ENCODE measurements at regions not wholly inside any gene's neighbourhood (a gene's known extent, or its start where the extent isn't known, plus 50 kb on each side); places are given as distances from the start of the nearest gene placed in this dataset.
A peak's percentile ranks its signal among the peaks of the same experiment; 100 is the strongest.

- TF ChIP-seq CTCF (IDR thresholded peaks at IDR 0.05) = no peak
- Histone ChIP-seq H3K36me3 (ENCODE audit: control insufficient read depth, insufficient read depth, low read length) (no peaks in the 10 kb centered on the region), H3K4me1 (peaks cover 11% of the 10 kb centered on the region)
These were observed 67.6 kb upstream of the ARHGEF3 start for GRCh38 chr3:56869157-56869889.

GRCh38 chr3:56868706-56869105 lies 67.0 kb upstream of the ARHGEF3 start:
- Histone ChIP-seq H3K27me3 (ENCODE audit: control insufficient read depth, insufficient read depth, low read length) (no peaks in the 10 kb centered on the region), H3K4me3 (ENCODE audit: low read depth, low read length) (no peak overlapping the region), H3K9me3 (ENCODE audit: control insufficient read depth, low read length) (no peaks in the 10 kb centered on the region), H2AFZ (no peak overlapping the region), H3K79me2 (no peaks in the 10 kb centered on the region), H3K9ac (no peak overlapping the region), H3K27ac (no peak overlapping the region), H3K36me3 (ENCODE audit: control insufficient read depth, insufficient read depth, low read length) (no peaks in the 10 kb centered on the region), H3K4me2 (ENCODE audit: low read length) (peak overlapping the region; percentile 49), H3K4me1 (peaks cover 7% of the 10 kb centered on the region)
- no peak for TF ChIP-seq CTCF (IDR thresholded peaks at IDR 0.05)

More at GRCh38 chr3:56869157-56869889, 67.6 kb upstream of the ARHGEF3 start:
- H3K4me2 ChIP-seq (ENCODE audit: low read length) = peak overlapping the region; percentile 49
- no peaks in the 10 kb centered on the region for H3K79me2 ChIP-seq
- no peak overlapping the region for H3K27ac ChIP-seq
- H3K27me3 ChIP-seq (ENCODE audit: control insufficient read depth, insufficient read depth, low read length) = no peaks in the 10 kb centered on the region
- H3K9me3 ChIP-seq (ENCODE audit: control insufficient read depth, low read length) = no peaks in the 10 kb centered on the region
- no peak overlapping the region for H3K4me3 ChIP-seq (ENCODE audit: low read depth, low read length)
- H3K9ac ChIP-seq = no peak overlapping the region
- no peak overlapping the region for H2AFZ ChIP-seq

GRCh38 chr3:56867671-56868070 lies 65.9 kb upstream of the ARHGEF3 start:
- no peak overlapping the region for H3K9ac ChIP-seq
- H3K4me3 ChIP-seq (ENCODE audit: low read depth, low read length) = no peak overlapping the region
- H3K79me2 ChIP-seq = no peaks in the 10 kb centered on the region
- H3K9me3 ChIP-seq (ENCODE audit: control insufficient read depth, low read length) = no peaks in the 10 kb centered on the region
- no peaks in the 10 kb centered on the region for H3K27me3 ChIP-seq (ENCODE audit: control insufficient read depth, insufficient read depth, low read length)
- no peaks in the 10 kb centered on the region for H3K36me3 ChIP-seq (ENCODE audit: control insufficient read depth, insufficient read depth, low read length)
- no peak overlapping the region for H2AFZ ChIP-seq
- no peak for TF ChIP-seq CTCF (IDR thresholded peaks at IDR 0.05)
- no peak overlapping the region for H3K4me2 ChIP-seq (ENCODE audit: low read length)
- H3K27ac ChIP-seq = no peak overlapping the region
- peaks cover 6% of the 10 kb centered on the region for H3K4me1 ChIP-seq

GRCh38 chr3:56864918-56865524 lies 63.3 kb upstream of the ARHGEF3 start:
- Histone ChIP-seq H3K9ac (no peak overlapping the region), H3K27me3 (ENCODE audit: control insufficient read depth, insufficient read depth, low read length) (no peaks in the 10 kb centered on the region), H3K36me3 (ENCODE audit: control insufficient read depth, insufficient read depth, low read length) (no peaks in the 10 kb centered on the region), H3K4me3 (ENCODE audit: low read depth, low read length) (no peak overlapping the region), H2AFZ (no peak overlapping the region), H3K27ac (peak overlapping the region; percentile 35), H3K9me3 (ENCODE audit: control insufficient read depth, low read length) (no peaks in the 10 kb centered on the region), H3K79me2 (peaks cover 4% of the 10 kb centered on the region), H3K4me2 (ENCODE audit: low read length) (peak overlapping the region; percentile 21), H3K4me1 (peaks cover 28% of the 10 kb centered on the region)
- no peak for TF ChIP-seq CTCF (IDR thresholded peaks at IDR 0.05)

Measured in parathyroid adenoma (tissue), 2 donors.